ENCODE measurements at regions not wholly inside any gene's neighbourhood (a gene's known extent, or its start where the extent isn't known, plus 50 kb on each side); places are given as distances from the start of the nearest gene placed in this dataset.

- DNase-seq, result no peak
- intact Hi-C loops (cut with micrococcal nuclease), result no loop called here
- H3K9me3 Mint-ChIP-seq, result no peaks in the 10 kb centered on the region
- H3K4me1 Mint-ChIP-seq, result no peaks in the 10 kb centered on the region
- H3K27me3 Mint-ChIP-seq, result no peaks in the 10 kb centered on the region
- no peak overlapping the region for H3K4me3 Mint-ChIP-seq
- no peak overlapping the region for H3K27ac Mint-ChIP-seq
- H3K36me3 Mint-ChIP-seq (ENCODE audit: low read depth), result no peaks in the 10 kb centered on the region
Measured at GRCh38 chr20:42020316-42020715, 402.1 kb upstream of the CHD6 start.

- no peaks in the 10 kb centered on the region for H3K36me3 Mint-ChIP-seq (ENCODE audit: low read depth)
- H3K9me3 Mint-ChIP-seq, result no peaks in the 10 kb centered on the region
- H3K27me3 Mint-ChIP-seq, result no peaks in the 10 kb centered on the region
- H3K4me3 Mint-ChIP-seq, result no peak overlapping the region
- no peak for DNase-seq
- intact Hi-C loops (cut with micrococcal nuclease), result no loop called here
- H3K4me1 Mint-ChIP-seq, result no peaks in the 10 kb centered on the region
- no peak overlapping the region for H3K27ac Mint-ChIP-seq
Measured at GRCh38 chr20:42018979-42019378, 400.8 kb upstream of the CHD6 start.

GRCh38 chr20:42010090-42010489 lies 391.9 kb upstream of the CHD6 start:
- no peak for DNase-seq
- H3K27ac Mint-ChIP-seq, result no peak overlapping the region

GRCh38 chr20:42007251-42007650 lies 389.1 kb upstream of the CHD6 start:
- H3K27ac Mint-ChIP-seq, result no peak overlapping the region
- H3K9me3 Mint-ChIP-seq, result peaks cover 6% of the 10 kb centered on the region
- H3K4me1 Mint-ChIP-seq, result no peaks in the 10 kb centered on the region
- no peak overlapping the region for H3K4me3 Mint-ChIP-seq
- peak; percentile 21 for DNase-seq
- intact Hi-C loops (cut with micrococcal nuclease), result no loop called here
- H3K27me3 Mint-ChIP-seq, result no peaks in the 10 kb centered on the region
- no peaks in the 10 kb centered on the region for H3K36me3 Mint-ChIP-seq (ENCODE audit: low read depth)

More at GRCh38 chr20:42010090-42010489, 391.9 kb upstream of the CHD6 start:
- Mint-ChIP-seq H3K36me3 (ENCODE audit: low read depth) (no peaks in the 10 kb centered on the region), H3K4me1 (no peaks in the 10 kb centered on the region), H3K4me3 (no peak overlapping the region), H3K27me3 (no peaks in the 10 kb centered on the region), H3K9me3 (peaks cover 6% of the 10 kb centered on the region)
- intact Hi-C loops (cut with micrococcal nuclease), result no loop called here

GRCh38 chr20:42005211-42005610 lies 387.0 kb upstream of the CHD6 start:
- intact Hi-C loops (cut with micrococcal nuclease), result no loop called here
- DNase-seq, result no peak
- H3K27ac Mint-ChIP-seq, result no peak overlapping the region
- H3K27me3 Mint-ChIP-seq, result no peaks in the 10 kb centered on the region
- no peak overlapping the region for H3K4me3 Mint-ChIP-seq
- H3K9me3 Mint-ChIP-seq, result no peaks in the 10 kb centered on the region
- no peaks in the 10 kb centered on the region for H3K4me1 Mint-ChIP-seq
- H3K36me3 Mint-ChIP-seq (ENCODE audit: low read depth), result no peaks in the 10 kb centered on the region

- DNase-seq, result no peak
- Mint-ChIP-seq H3K36me3 (ENCODE audit: low read depth) (no peaks in the 10 kb centered on the region), H3K27ac (no peak overlapping the region), H3K4me3 (no peak overlapping the region), H3K4me1 (no peaks in the 10 kb centered on the region), H3K9me3 (peaks cover 6% of the 10 kb centered on the region), H3K27me3 (no peaks in the 10 kb centered on the region)
- intact Hi-C loops (cut with micrococcal nuclease), result no loop called here
Measured at GRCh38 chr20:42003380-42003779, 385.2 kb upstream of the CHD6 start.

- H3K27me3 Mint-ChIP-seq, result no peaks in the 10 kb centered on the region
- H3K4me3 Mint-ChIP-seq, result no peak overlapping the region
- no peaks in the 10 kb centered on the region for H3K36me3 Mint-ChIP-seq (ENCODE audit: low read depth)
- intact Hi-C loops (cut with micrococcal nuclease), result no loop called here
- no peak for DNase-seq
- no peak overlapping the region for H3K27ac Mint-ChIP-seq
- peaks cover 6% of the 10 kb centered on the region for H3K9me3 Mint-ChIP-seq
- no peaks in the 10 kb centered on the region for H3K4me1 Mint-ChIP-seq
Measured at GRCh38 chr20:41998539-41999341, 380.6 kb upstream of the CHD6 start.

GRCh38 chr20:41996951-41997350 lies 378.8 kb upstream of the CHD6 start:
- Mint-ChIP-seq H3K27me3 (no peaks in the 10 kb centered on the region), H3K27ac (no peak overlapping the region), H3K4me1 (no peaks in the 10 kb centered on the region), H3K36me3 (ENCODE audit: low read depth) (no peaks in the 10 kb centered on the region), H3K9me3 (peaks cover 6% of the 10 kb centered on the region), H3K4me3 (no peak overlapping the region)
- intact Hi-C loops (cut with micrococcal nuclease), result no loop called here
- no peak for DNase-seq

- peaks cover 3% of the 10 kb centered on the region for H3K27me3 Mint-ChIP-seq
- intact Hi-C loops (cut with micrococcal nuclease), result no loop called here
- no peak overlapping the region for H3K4me3 Mint-ChIP-seq
- H3K9me3 Mint-ChIP-seq, result no peaks in the 10 kb centered on the region
- no peaks in the 10 kb centered on the region for H3K4me1 Mint-ChIP-seq
- no peak for DNase-seq
- no peak overlapping the region for H3K27ac Mint-ChIP-seq
- H3K36me3 Mint-ChIP-seq (ENCODE audit: low read depth), result no peaks in the 10 kb centered on the region
Measured at GRCh38 chr20:41992481-41992880, 374.3 kb upstream of the CHD6 start.

GRCh38 chr20:41991412-41991811 lies 373.2 kb upstream of the CHD6 start:
- H3K27me3 Mint-ChIP-seq, result peaks cover 3% of the 10 kb centered on the region
- DNase-seq, result no peak
- H3K36me3 Mint-ChIP-seq (ENCODE audit: low read depth), result no peaks in the 10 kb centered on the region

GRCh38 chr20:41989935-41990635 lies 371.9 kb upstream of the CHD6 start:
- intact Hi-C loops (cut with micrococcal nuclease), result no loop called here
- Mint-ChIP-seq H3K4me1 (no peaks in the 10 kb centered on the region), H3K27ac (no peak overlapping the region), H3K9me3 (no peaks in the 10 kb centered on the region), H3K36me3 (ENCODE audit: low read depth) (no peaks in the 10 kb centered on the region), H3K27me3 (peaks cover 3% of the 10 kb centered on the region), H3K4me3 (no peak overlapping the region)
- DNase-seq, result no peak

More at GRCh38 chr20:41991412-41991811, 373.2 kb upstream of the CHD6 start:
- intact Hi-C loops (cut with micrococcal nuclease), result no loop called here
- Mint-ChIP-seq H3K4me3 (no peak overlapping the region), H3K4me1 (no peaks in the 10 kb centered on the region), H3K27ac (no peak overlapping the region), H3K9me3 (no peaks in the 10 kb centered on the region)

- Mint-ChIP-seq H3K4me1 (no peaks in the 10 kb centered on the region), H3K4me3 (no peak overlapping the region), H3K9me3 (no peaks in the 10 kb centered on the region), H3K27me3 (peaks cover 3% of the 10 kb centered on the region), H3K27ac (no peak overlapping the region), H3K36me3 (ENCODE audit: low read depth) (no peaks in the 10 kb centered on the region)
- intact Hi-C loops (cut with micrococcal nuclease), result no loop called here
- no peak for DNase-seq
Measured at GRCh38 chr20:41989039-41989679, 371.0 kb upstream of the CHD6 start.

GRCh38 chr20:41984031-41984430 lies 365.9 kb upstream of the CHD6 start:
- Mint-ChIP-seq H3K27me3 (no peaks in the 10 kb centered on the region), H3K4me3 (no peak overlapping the region)

GRCh38 chr20:41983159-41983558 lies 365.0 kb upstream of the CHD6 start:
- intact Hi-C loops (cut with micrococcal nuclease), result no loop called here
- no peak for DNase-seq
- Mint-ChIP-seq H3K4me3 (no peak overlapping the region), H3K27ac (no peak overlapping the region), H3K4me1 (no peaks in the 10 kb centered on the region), H3K27me3 (no peaks in the 10 kb centered on the region), H3K36me3 (ENCODE audit: low read depth) (no peaks in the 10 kb centered on the region), H3K9me3 (no peaks in the 10 kb centered on the region)

More at GRCh38 chr20:41984031-41984430, 365.9 kb upstream of the CHD6 start:
- no peak overlapping the region for H3K27ac Mint-ChIP-seq
- DNase-seq, result no peak
- intact Hi-C loops (cut with micrococcal nuclease), result no loop called here
- no peaks in the 10 kb centered on the region for H3K9me3 Mint-ChIP-seq
- H3K36me3 Mint-ChIP-seq (ENCODE audit: low read depth), result no peaks in the 10 kb centered on the region
- H3K4me1 Mint-ChIP-seq, result no peaks in the 10 kb centered on the region
